B cell (primary cell): ENCODE measurements at regions not wholly inside any gene's neighbourhood (a gene's known extent, or its start where the extent isn't known, plus 50 kb on each side); places are given as distances from the start of the nearest gene placed in this dataset.

Source experiments
- ATAC-seq: fragments of 200-7000 bp; cut with Tn5 transposase; one replicate; pipeline ENCODE4 v1.10.0; 2021; ENCODE audit warnings: low read depth, mild to moderate bottlenecking, moderate number of reproducible peaks, moderate library complexity
- CTCF ChIA-PET: fragments of 350-600 bp; sonication (Branson Sonifier 250); formaldehyde crosslinking; loops from one replicate; lab custom pipeline; 2021; ENCODE audit warnings: antibody characterized with exemption, inconsistent platforms; lab: Charles Lee
- POLR2A ChIA-PET: fragments of 350-600 bp; sonication (Branson Sonifier 250); formaldehyde crosslinking; loops from one replicate; lab custom pipeline; 2021; ENCODE audit warnings: antibody characterized with exemption; lab: Charles Lee
- DNase-seq: peaks from one replicate; pipeline ENCODE4 v3.0.0; 2013
- H2AFZ ChIP-seq: 2 replicates; pipeline ENCODE4 v1.6.1; 2012; ENCODE audit warnings: mild to moderate bottlenecking, low read depth, low read length; ENCODE audit not compliant: insufficient read depth, poor library complexity, severe bottlenecking
- H3K27ac ChIP-seq, 2 donors: 1 replicate in 1 of 2; 2 replicates in 1 of 2; pipeline ENCODE4 v1.5.1; 2012 to 2013; ENCODE audit warnings: low read length in 2 of 2, mild to moderate bottlenecking in 2 of 2, moderate library complexity in 1 of 2
- H3K27me3 ChIP-seq, 4 experiments: fragments of 200-600 bp in 1 of 4; sonication (generic) in 1 of 4; replicated peaks in 1 of 4; 1 replicate in 2 of 4; 2 replicates in 2 of 4; pipeline versions ENCODE4 v1.6.1 to v1.7.0; 2013 to 2016; ENCODE audit warnings: low read length in 3 of 4, mild to moderate bottlenecking in 2 of 4, mixed read lengths in 1 of 4, moderate library complexity in 1 of 4; ENCODE audit not compliant: insufficient read depth in 4 of 4, control insufficient read depth in 3 of 4; ENCODE audit errors: control extremely low read depth in 1 of 4
- H3K36me3 ChIP-seq, 2 experiments: replicated peaks in 1 of 2; 1 replicate in 1 of 2; 2 replicates in 1 of 2; pipeline versions ENCODE4 v1.6.1 to v1.7.1; 2013; ENCODE audit warnings: low read length in 1 of 2; ENCODE audit not compliant: insufficient read depth in 2 of 2, control insufficient read depth in 1 of 2; ENCODE audit errors: control extremely low read depth in 1 of 2, extremely low read depth in 1 of 2
- H3K4me1 ChIP-seq, 2 donors: fragments of 200-600 bp in 1 of 2; sonication (generic) in 1 of 2; 1 replicate in 1 of 2; 2 replicates in 1 of 2; pipeline versions ENCODE4 v1.5.1 to v1.6.1; 2013 to 2017; ENCODE audit warnings: low read length in 2 of 2; ENCODE audit not compliant: control insufficient read depth in 2 of 2, insufficient read depth in 2 of 2
- H3K4me2 ChIP-seq: replicated peaks from 2 replicates; pipeline ENCODE3; 2012; ENCODE audit warnings: mild to moderate bottlenecking, low read depth, low read length; ENCODE audit not compliant: poor library complexity, severe bottlenecking
- H3K4me3 ChIP-seq, 5 experiments: fragments of 200-600 bp in 1 of 5; sonication (generic) in 1 of 5; 1 replicate in 3 of 5; 2 replicates in 2 of 5; pipeline versions ENCODE4 v1.5.1 to v1.7.0; 2011 to 2016; ENCODE audit warnings: low read length in 4 of 5, mild to moderate bottlenecking in 4 of 5, low read depth in 2 of 5, control low read depth in 1 of 5, moderate library complexity in 1 of 5; ENCODE audit not compliant: insufficient read depth in 1 of 5; ENCODE audit errors: control extremely low read depth in 1 of 5, extremely low read depth in 1 of 5
- H3K79me2 ChIP-seq: fragments of 200-600 bp; sonication (generic); one replicate; pipeline ENCODE4 v1.6.0; 2016; ENCODE audit warnings: low read length; ENCODE audit not compliant: control insufficient read depth, insufficient read depth
- H3K9ac ChIP-seq: fragments of 200-600 bp; sonication (generic); 2 replicates; pipeline ENCODE4 v1.6.1; 2017; ENCODE audit warnings: mild to moderate bottlenecking, low read length, moderate library complexity
- H3K9me3 ChIP-seq, 3 donors: one replicate each; pipeline versions ENCODE4 v1.6.1 to v1.7.1; 2013; ENCODE audit warnings: low read length in 2 of 3; ENCODE audit not compliant: control insufficient read depth in 2 of 3, insufficient read depth in 1 of 3; ENCODE audit errors: control extremely low read depth in 1 of 3
- H4K20me1 ChIP-seq: 2 replicates; pipeline ENCODE4 v1.6.0; 2012; ENCODE audit warnings: mild to moderate bottlenecking, low read length; ENCODE audit not compliant: insufficient read depth, control insufficient read depth, poor library complexity, severe bottlenecking
- H3K27ac Mint-ChIP-seq: one replicate; pipeline ENCODE4 v1.8.0; 2021; ENCODE audit warnings: mixed read lengths
- H3K27me3 Mint-ChIP-seq: one replicate; pipeline ENCODE4 v1.8.0; 2021; ENCODE audit warnings: mixed read lengths
- H3K4me1 Mint-ChIP-seq: one replicate; pipeline ENCODE4 v1.8.0; 2021; ENCODE audit warnings: mixed read lengths
- H3K4me3 Mint-ChIP-seq: one replicate; pipeline ENCODE4 v1.8.0; 2021; ENCODE audit warnings: mixed read lengths
- H3K9me3 Mint-ChIP-seq: one replicate; pipeline ENCODE4 v1.8.0; 2022; ENCODE audit warnings: mixed read lengths; ENCODE audit not compliant: insufficient read depth
- EZH2 ChIP-seq: IDR thresholded peaks from 2 replicates; pipeline ENCODE4 v1.6.1; 2012; ENCODE audit warnings: borderline replicate concordance, low read depth, mild to moderate bottlenecking, moderate library complexity, low read length; ENCODE audit not compliant: insufficient read depth, poor library complexity, severe bottlenecking
- WGBS: methylation state at CpG from one replicate; pipeline ENCODE4 v1.1.5; 2013; ENCODE audit warnings: missing lambda C conversion rate; ENCODE audit not compliant: insufficient coverage; 5-methylcytosine and 5-hydroxymethylcytosine counted together
- intact Hi-C: fragments of 100-400 bp; cut with micrococcal nuclease; formaldehyde crosslinking; loops from one replicate; pipeline ENCODE4 v1.10.0; 2022
- TF ChIP-seq, protein P1 (sequence below): fragments of 200-600 bp; IDR thresholded peaks from one replicate; pipeline ENCODE4 v1.8.0; 2022; ENCODE audit warnings: antibody characterized with exemption, mild to moderate bottlenecking

DNA sequence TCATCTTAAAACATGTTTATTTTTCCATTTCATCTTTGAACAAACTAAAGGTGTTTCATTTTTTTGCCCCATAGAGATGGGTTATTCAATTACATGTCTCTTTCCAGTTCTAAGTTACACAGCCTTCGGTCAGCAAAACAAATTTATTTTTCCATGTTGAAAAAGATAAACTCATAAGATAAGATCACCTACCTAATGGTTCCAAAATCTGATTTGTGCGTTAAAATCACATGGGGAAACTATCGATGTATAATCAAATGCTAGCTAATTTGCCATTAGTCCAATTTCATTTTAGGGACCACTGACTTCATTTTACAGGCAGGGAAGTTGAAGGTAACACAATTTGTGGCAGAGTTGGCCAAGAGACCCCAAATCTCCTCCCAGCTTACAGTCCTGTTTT lies 67.2 kb upstream of the ACSL1 start:
- H4K20me1 ChIP-seq = no peaks in the 10 kb centered on the region
- no peak overlapping the region for H3K27ac Mint-ChIP-seq
- H3K4me2 ChIP-seq = no peak overlapping the region
- H3K9ac ChIP-seq = no peak overlapping the region
- peaks cover 11% of the 10 kb centered on the region for H3K27me3 Mint-ChIP-seq
- WGBS = no CpG with 5 or more reads among the region's 3 CpGs
- H3K4me1 ChIP-seq = peaks cover 4 to 6% of the 10 kb centered on the region in 2 donors
- H3K79me2 ChIP-seq = no peaks in the 10 kb centered on the region
- no peaks in the 10 kb centered on the region for H3K9me3 Mint-ChIP-seq
- ATAC-seq = no peak
- no peak overlapping the region for H3K27ac ChIP-seq
- ChIA-PET POLR2A (no interaction called here), CTCF (no interaction called here)
- H3K9me3 ChIP-seq = no peaks in the 10 kb centered on the region
- peaks cover 21% of the 10 kb centered on the region for H3K4me1 Mint-ChIP-seq
- DNase-seq = no peak
- H3K4me3 Mint-ChIP-seq = no peak overlapping the region
- H2AFZ ChIP-seq = no peak overlapping the region
- TF ChIP-seq EZH2 = no peak
- TF ChIP-seq, protein P1, sequence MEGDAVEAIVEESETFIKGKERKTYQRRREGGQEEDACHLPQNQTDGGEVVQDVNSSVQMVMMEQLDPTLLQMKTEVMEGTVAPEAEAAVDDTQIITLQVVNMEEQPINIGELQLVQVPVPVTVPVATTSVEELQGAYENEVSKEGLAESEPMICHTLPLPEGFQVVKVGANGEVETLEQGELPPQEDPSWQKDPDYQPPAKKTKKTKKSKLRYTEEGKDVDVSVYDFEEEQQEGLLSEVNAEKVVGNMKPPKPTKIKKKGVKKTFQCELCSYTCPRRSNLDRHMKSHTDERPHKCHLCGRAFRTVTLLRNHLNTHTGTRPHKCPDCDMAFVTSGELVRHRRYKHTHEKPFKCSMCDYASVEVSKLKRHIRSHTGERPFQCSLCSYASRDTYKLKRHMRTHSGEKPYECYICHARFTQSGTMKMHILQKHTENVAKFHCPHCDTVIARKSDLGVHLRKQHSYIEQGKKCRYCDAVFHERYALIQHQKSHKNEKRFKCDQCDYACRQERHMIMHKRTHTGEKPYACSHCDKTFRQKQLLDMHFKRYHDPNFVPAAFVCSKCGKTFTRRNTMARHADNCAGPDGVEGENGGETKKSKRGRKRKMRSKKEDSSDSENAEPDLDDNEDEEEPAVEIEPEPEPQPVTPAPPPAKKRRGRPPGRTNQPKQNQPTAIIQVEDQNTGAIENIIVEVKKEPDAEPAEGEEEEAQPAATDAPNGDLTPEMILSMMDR = no peak
- H3K27me3 ChIP-seq = peaks cover 0 to 7% (median 3%) of the 10 kb centered on the region in 4 experiments
- intact Hi-C loops = no loop called here
- no peak overlapping the region for H3K4me3 ChIP-seq
- H3K36me3 ChIP-seq = no peaks in the 10 kb centered on the region

DNA sequence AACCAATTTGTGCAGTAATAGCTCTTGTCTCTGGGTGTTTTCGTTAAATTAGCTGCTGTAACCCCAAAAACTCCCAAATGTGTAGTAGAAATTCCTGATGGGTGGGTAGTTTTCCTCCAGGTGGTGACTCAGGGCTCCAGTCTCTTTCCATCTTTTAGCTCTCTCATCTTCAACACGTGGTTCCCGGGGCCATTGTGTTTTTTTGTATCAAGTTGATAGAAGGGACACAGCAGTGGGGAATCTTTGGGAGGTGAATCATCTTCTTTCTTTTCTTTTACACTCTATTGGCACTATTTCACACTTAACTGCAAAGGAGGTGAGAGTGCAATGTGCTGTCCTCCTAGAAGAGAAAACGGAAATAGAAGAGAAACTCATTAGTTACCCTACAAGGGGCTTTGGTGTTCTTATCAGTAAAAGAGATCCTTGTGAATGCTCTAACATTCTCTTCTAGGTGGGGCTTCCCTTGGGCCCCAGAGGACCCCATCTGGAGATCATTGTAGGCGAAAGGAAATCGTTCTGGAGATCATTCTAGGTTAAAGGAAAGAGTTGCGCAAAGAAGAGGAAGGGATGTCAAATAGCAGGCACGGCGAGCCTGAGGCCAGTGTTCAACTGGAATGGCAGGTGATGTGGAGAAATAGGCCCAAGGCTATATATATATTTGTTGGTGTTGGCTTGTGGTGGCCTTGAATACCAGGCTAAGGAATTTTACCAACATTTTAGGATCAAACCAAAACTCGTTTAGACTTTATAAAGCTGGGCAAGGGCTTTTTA lies 68.2 kb upstream of the ACSL1 start:
- no peak overlapping the region for H3K4me2 ChIP-seq
- H3K27ac ChIP-seq = no peak overlapping the region
- ChIA-PET POLR2A (no interaction called here), CTCF (no interaction called here)
- Mint-ChIP-seq H3K4me3 (no peak overlapping the region), H3K27ac (no peak overlapping the region), H3K27me3 (peaks cover 20% of the 10 kb centered on the region), H3K9me3 (no peaks in the 10 kb centered on the region), H3K4me1 (peaks cover 21% of the 10 kb centered on the region)
- no peaks in the 10 kb centered on the region for H3K36me3 ChIP-seq
- H3K4me3 ChIP-seq = no peak overlapping the region
- WGBS = 82% methylated on average over 6 of the region's 10 CpGs
- no peaks in the 10 kb centered on the region for H3K9me3 ChIP-seq
- intact Hi-C loops = no loop called here
- peaks cover 0 to 13% (median 3%) of the 10 kb centered on the region in 4 experiments for H3K27me3 ChIP-seq
- H3K79me2 ChIP-seq = no peaks in the 10 kb centered on the region
- ATAC-seq (no peak), DNase-seq (no peak)
- no peak overlapping the region for H2AFZ ChIP-seq
- no peak overlapping the region for H3K9ac ChIP-seq
- H3K4me1 ChIP-seq = peaks cover 4 to 6% of the 10 kb centered on the region in 2 donors
- no peaks in the 10 kb centered on the region for H4K20me1 ChIP-seq
- TF ChIP-seq, protein P1 = no peak
- no peak for TF ChIP-seq EZH2
